ENCODE measurements at regions not wholly inside any gene's neighbourhood (a gene's known extent, or its start where the extent isn't known, plus 50 kb on each side); places are given as distances from the start of the nearest gene placed in this dataset.
"Not testable (repeated sequence)": the region's sequence is repeated elsewhere in the genome, so short reads cannot be mapped to it uniquely, and the experiment has no call there.

DNA sequence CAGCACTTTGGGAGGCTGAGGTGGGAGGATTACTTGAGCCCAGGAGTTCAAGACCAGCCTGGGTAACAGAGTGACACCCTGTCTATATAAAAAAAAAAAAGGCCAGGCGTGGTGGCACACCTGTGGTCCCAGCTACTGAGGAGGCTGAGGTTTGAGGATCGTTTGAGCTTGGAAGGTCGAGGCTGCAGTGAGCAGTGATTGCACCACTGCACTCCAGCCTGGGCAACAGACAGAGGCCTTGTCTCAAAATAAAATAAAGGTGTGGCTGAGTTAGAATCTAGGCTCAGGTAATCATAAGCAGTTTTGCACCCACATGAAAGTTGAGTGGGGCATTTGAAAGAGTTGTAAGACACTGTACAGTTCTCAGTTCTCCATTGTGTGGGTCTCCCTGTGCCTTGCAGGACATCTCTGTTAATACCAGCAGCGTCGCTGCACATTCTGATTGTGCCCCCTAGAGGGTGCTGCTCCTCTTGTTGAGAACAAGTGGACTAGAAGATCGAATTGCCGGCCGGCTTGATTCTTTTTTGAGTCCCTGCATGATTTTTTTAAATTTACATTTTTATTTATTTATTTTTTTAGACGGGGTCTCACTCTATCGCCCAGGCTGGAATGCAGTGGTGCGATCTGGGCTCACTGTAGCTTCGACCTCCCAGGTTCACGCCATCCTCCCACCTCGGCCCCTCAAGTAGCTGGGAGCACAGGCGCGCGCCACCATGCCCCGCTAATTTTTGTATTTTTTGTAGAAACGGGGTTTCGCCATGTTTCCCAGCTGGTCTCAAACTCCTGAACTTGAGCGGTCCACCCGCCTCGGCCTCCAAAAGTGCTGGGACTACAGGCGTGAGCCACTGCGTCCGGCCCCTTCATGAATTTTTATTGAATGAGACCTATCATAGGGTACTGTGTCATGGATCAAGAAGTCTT is 73.6 kb upstream of the RBMX start:
- peak; percentile 74 for DNase-seq
- H3K27ac ChIP-seq: no peak overlapping the region
- H3K36me3 ChIP-seq (replicated peaks): no peaks in the 10 kb centered on the region
- in situ Hi-C loops (cut with HindIII; ENCODE audit: low pct_ligation_motif_present, low sequenced_read_pairs): no loop called here
- no peaks in the 10 kb centered on the region for H3K27me3 ChIP-seq (replicated peaks)
- no peak overlapping the region for H3K4me3 ChIP-seq (ENCODE audit: low read depth, low read length)
- peak; percentile 80 for TF ChIP-seq CTCF (IDR thresholded peaks at IDR 0.05; ENCODE audit: low read depth, low read length, missing control alignments)

DNA sequence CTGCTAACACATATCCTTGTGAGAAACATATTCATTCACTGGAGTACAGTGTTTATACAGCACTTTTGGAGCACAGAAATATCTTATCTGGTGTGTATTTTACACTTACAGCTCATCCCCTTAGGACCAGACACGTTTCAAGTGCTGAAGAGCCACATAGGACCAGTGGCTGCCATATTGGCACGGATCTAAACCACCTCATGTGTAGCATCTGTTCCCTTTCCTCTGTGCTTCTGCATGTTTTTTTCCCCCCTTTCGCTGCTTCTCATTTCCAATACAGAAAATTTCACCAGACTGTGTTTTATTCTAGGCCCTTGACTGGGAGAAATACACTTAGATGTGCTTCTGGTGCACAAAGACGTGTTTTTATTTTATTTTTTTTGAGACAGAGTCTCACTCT is 69.7 kb upstream of the RBMX start:
- no peak for DNase-seq
- Histone ChIP-seq H3K27ac (no peak overlapping the region), H3K4me3 (ENCODE audit: low read depth, low read length) (no peak overlapping the region), H3K27me3 (replicated peaks) (no peaks in the 10 kb centered on the region), H3K36me3 (replicated peaks) (no peaks in the 10 kb centered on the region)
- in situ Hi-C loops (cut with HindIII; ENCODE audit: low pct_ligation_motif_present, low sequenced_read_pairs): no loop called here
- TF ChIP-seq CTCF (IDR thresholded peaks at IDR 0.05; ENCODE audit: low read depth, low read length, missing control alignments): no peak

- no peak overlapping the region for H3K4me3 ChIP-seq (ENCODE audit: low read depth, low read length)
- in situ Hi-C loops (cut with HindIII; ENCODE audit: low pct_ligation_motif_present, low sequenced_read_pairs): no loop called here
- DNase-seq: no peak
- no peak for TF ChIP-seq CTCF (IDR thresholded peaks at IDR 0.05; ENCODE audit: low read depth, low read length, missing control alignments)
- no peaks in the 10 kb centered on the region for H3K36me3 ChIP-seq (replicated peaks)
- no peak overlapping the region for H3K27ac ChIP-seq
- H3K27me3 ChIP-seq (replicated peaks): no peaks in the 10 kb centered on the region
Observed at GRCh38 chrX:136941396-136942337, 61.1 kb upstream of the RBMX start.

- no peak for TF ChIP-seq CTCF (IDR thresholded peaks at IDR 0.05; ENCODE audit: low read depth, low read length, missing control alignments)
- Histone ChIP-seq H3K27me3 (replicated peaks) (no peaks in the 10 kb centered on the region), H3K4me3 (ENCODE audit: low read depth, low read length) (no peak overlapping the region), H3K27ac (no peak overlapping the region), H3K36me3 (replicated peaks) (no peaks in the 10 kb centered on the region)
- in situ Hi-C loops (cut with HindIII; ENCODE audit: low pct_ligation_motif_present, low sequenced_read_pairs): no loop called here
- DNase-seq: no peak
Observed at GRCh38 chrX:136936183-136936549, 55.6 kb upstream of the RBMX start.

GRCh38 chrX:136935533-136936182 is 55.1 kb upstream of the RBMX start:
- H3K4me3 ChIP-seq (ENCODE audit: low read depth, low read length); in situ Hi-C loops (cut with HindIII; ENCODE audit: low pct_ligation_motif_present, low sequenced_read_pairs); H3K27ac ChIP-seq; H3K36me3 ChIP-seq (replicated peaks); DNase-seq; H3K27me3 ChIP-seq (replicated peaks): not testable (repeated sequence)

DNA sequence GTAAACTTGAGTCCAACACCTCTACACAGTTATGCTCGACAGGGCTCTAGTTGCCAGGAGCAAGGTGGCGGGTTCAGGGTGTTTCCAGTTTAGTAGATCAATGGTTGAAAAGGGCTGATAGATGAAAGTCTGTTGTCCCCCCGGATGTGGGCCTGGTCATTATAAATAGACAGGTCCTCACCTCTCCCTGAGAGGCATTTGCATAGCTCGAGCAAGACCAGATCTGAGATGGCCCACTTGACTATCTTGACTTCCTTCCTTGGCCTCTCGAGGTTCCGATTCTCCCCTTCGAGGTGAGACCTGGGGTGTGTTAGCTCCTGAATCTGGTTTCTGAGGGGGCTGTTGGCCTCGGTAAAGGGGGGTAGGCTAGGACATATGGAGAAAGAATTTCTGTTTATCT is 54.1 kb upstream of the RBMX start:
- H3K4me3 ChIP-seq (ENCODE audit: low read depth, low read length); H3K27me3 ChIP-seq (replicated peaks); DNase-seq; H3K36me3 ChIP-seq (replicated peaks); H3K27ac ChIP-seq; in situ Hi-C loops (cut with HindIII; ENCODE audit: low pct_ligation_motif_present, low sequenced_read_pairs): not testable (repeated sequence)
